ENCODE measurements at regions not wholly inside any gene's neighbourhood (a gene's known extent, or its start where the extent isn't known, plus 50 kb on each side); places are given as distances from the start of the nearest gene placed in this dataset.

GRCh38 chr2:181341855-181342600 is 115.2 kb upstream of the ITGA4 start:
- no peak for DNase-seq (ENCODE audit: low spot score)

GRCh38 chr2:181348107-181348837 is 108.9 kb upstream of the ITGA4 start:
- DNase-seq (ENCODE audit: low spot score) = no peak

GRCh38 chr2:181352158-181352557 is 105.0 kb upstream of the ITGA4 start:
- no peak for DNase-seq (ENCODE audit: low spot score)

GRCh38 chr2:181354626-181355025 is 102.6 kb upstream of the ITGA4 start:
- DNase-seq (ENCODE audit: low spot score) = no peak

GRCh38 chr2:181356526-181357130 is 100.6 kb upstream of the ITGA4 start:
- no peak for DNase-seq (ENCODE audit: low spot score)

GRCh38 chr2:181357979-181358378 is 99.2 kb upstream of the ITGA4 start:
- DNase-seq (ENCODE audit: low spot score) = no peak

- DNase-seq (ENCODE audit: low spot score) = no peak
Observed at GRCh38 chr2:181362561-181362960, 94.6 kb upstream of the ITGA4 start.

- no peak for DNase-seq (ENCODE audit: low spot score)
Observed at GRCh38 chr2:181363164-181363563, 94.0 kb upstream of the ITGA4 start.

- DNase-seq (ENCODE audit: low spot score) = no peak
Observed at GRCh38 chr2:181364492-181365170, 92.6 kb upstream of the ITGA4 start.

- DNase-seq (ENCODE audit: low spot score) = no peak
Observed at GRCh38 chr2:181366675-181367175, 90.5 kb upstream of the ITGA4 start.

- DNase-seq (ENCODE audit: low spot score) = no peak
Observed at GRCh38 chr2:181367411-181367810, 89.8 kb upstream of the ITGA4 start.

- no peak for DNase-seq (ENCODE audit: low spot score)
Observed at GRCh38 chr2:181367906-181368435, 89.2 kb upstream of the ITGA4 start.

GRCh38 chr2:181370126-181370525 is 87.1 kb upstream of the ITGA4 start:
- no peak for DNase-seq (ENCODE audit: low spot score)

- DNase-seq (ENCODE audit: low spot score) = no peak
Observed at GRCh38 chr2:181371195-181371594, 86.0 kb upstream of the ITGA4 start.

GRCh38 chr2:181371782-181372645 is 85.2 kb upstream of the ITGA4 start:
- no peak for DNase-seq (ENCODE audit: low spot score)

- DNase-seq (ENCODE audit: low spot score) = no peak
Observed at GRCh38 chr2:181372646-181373040, 84.5 kb upstream of the ITGA4 start.

- DNase-seq (ENCODE audit: low spot score) = no peak
Observed at GRCh38 chr2:181374781-181375675, 82.2 kb upstream of the ITGA4 start.

- DNase-seq (ENCODE audit: low spot score) = no peak
Observed at GRCh38 chr2:181376442-181376841, 80.7 kb upstream of the ITGA4 start.

GRCh38 chr2:181376999-181377398 is 80.2 kb upstream of the ITGA4 start:
- DNase-seq (ENCODE audit: low spot score) = no peak

GRCh38 chr2:181378491-181378890 is 78.7 kb upstream of the ITGA4 start:
- DNase-seq (ENCODE audit: low spot score) = no peak
